Activated naive CD4-positive, alpha-beta T cell treated with anti-CD3 and anti-CD28 coated beads, Interleukin-2, amount 10 ng/mL, durations not matched to agents 7 days and 5 days (primary cell): ENCODE measurements at regions not wholly inside any gene's neighbourhood (a gene's known extent, or its start where the extent isn't known, plus 50 kb on each side); places are given as distances from the start of the nearest gene placed in this dataset.
"Not testable (repeated sequence)": the region's sequence is repeated elsewhere in the genome, so short reads cannot be mapped to it uniquely, and the experiment has no call there.

Experiments
- CTCF ChIA-PET: fragments of 350-600 bp; sonication (Branson Sonifier 250); formaldehyde crosslinking; loops from one replicate; lab custom pipeline; 2021; ENCODE audit warnings: antibody characterized with exemption; lab: Charles Lee
- DNase-seq: peaks from one replicate; pipeline ENCODE4 v3.0.0-alpha.2; 2020
- H3K27ac Mint-ChIP-seq: one replicate; pipeline ENCODE4 v1.8.0; 2021; ENCODE audit warnings: mild to moderate bottlenecking, moderate library complexity, mixed read lengths
- H3K27me3 Mint-ChIP-seq: one replicate; pipeline ENCODE4 v1.8.0; 2021; ENCODE audit warnings: mild to moderate bottlenecking, mixed read lengths
- H3K36me3 Mint-ChIP-seq: one replicate; pipeline ENCODE4 v1.8.0; 2021; ENCODE audit warnings: mixed read lengths
- H3K4me1 Mint-ChIP-seq: one replicate; pipeline ENCODE4 v1.8.0; 2021; ENCODE audit warnings: mixed read lengths
- H3K4me3 Mint-ChIP-seq: one replicate; pipeline ENCODE4 v1.8.0; 2021; ENCODE audit warnings: mild to moderate bottlenecking, moderate library complexity, mixed read lengths
- H3K9me3 Mint-ChIP-seq: one replicate; pipeline ENCODE4 v1.8.0; 2021; ENCODE audit warnings: mixed read lengths

DNA sequence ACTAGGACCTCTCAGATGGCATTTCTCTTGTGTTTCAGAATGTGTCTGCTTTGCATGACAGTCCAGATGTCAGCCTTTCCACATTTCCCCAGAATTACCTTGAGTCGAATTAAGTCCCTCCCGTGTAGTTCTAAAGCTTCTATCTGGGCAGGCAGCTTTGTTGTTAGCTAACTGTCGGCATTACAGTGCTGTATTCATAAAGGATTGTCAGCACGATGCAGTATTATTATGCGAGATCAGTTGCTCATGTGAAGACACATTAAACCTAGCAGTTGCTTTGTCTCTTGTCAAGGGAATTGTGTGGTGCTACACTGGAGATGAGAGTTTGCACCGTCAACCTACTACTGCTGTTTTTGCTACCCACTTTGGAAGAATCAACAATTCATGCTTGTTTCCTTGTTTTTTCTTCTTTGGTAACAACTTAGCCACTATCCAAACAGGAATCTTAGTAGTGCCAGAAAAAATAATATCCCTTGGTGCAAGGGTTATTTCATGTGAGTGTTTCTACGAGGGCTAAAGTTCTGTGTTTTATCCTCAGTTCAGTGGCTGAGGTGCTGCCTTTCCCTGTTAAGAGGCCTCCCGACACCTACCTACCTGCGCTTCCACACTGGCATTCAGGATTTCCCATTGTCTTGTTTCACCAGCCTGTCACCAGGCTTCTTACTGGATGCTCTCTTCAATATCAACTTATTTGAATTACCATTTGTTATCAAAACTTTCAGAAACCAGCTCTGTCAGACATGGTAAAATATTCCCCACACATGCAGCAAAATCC is 297.9 kb upstream of the G2E3 start:
- Mint-ChIP-seq H3K4me1 (no peaks in the 10 kb centered on the region), H3K9me3 (no peaks in the 10 kb centered on the region), H3K4me3 (no peak overlapping the region), H3K36me3 (no peaks in the 10 kb centered on the region), H3K27me3 (no peaks in the 10 kb centered on the region), H3K27ac (no peak overlapping the region)
- DNase-seq, result no peak
- CTCF ChIA-PET, result interaction anchor here (0.8 to 4.1 kb wide), 3 partner anchors 9 to 13 kb away, joined by 3 to 17 read pairs (median 8); no protein-coding TSS in a partner anchor

DNA sequence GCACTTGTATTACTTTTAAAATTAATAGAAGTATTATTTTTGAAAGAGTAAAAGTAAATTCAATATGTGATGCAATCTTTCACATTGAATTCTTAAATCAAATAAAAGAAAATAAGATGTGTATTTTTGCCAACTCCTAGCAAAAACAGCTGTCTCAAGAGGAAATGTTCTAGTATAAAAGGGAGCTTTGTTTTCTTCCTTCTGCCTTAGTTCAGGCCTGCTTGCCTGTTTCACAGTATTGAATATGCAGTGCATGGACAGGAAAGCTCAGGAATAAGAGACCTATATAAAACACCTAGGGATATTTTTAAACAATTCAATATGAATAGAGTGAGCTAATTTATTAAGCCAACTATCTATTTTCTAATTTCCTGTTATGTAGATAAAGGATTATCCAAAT is 294.8 kb upstream of the G2E3 start:
- no peaks in the 10 kb centered on the region for H3K9me3 Mint-ChIP-seq
- DNase-seq, result no peak
- no peaks in the 10 kb centered on the region for H3K36me3 Mint-ChIP-seq
- no peaks in the 10 kb centered on the region for H3K27me3 Mint-ChIP-seq
- CTCF ChIA-PET, result no interaction called here
- H3K4me3 Mint-ChIP-seq, result no peak overlapping the region
- H3K4me1 Mint-ChIP-seq, result no peaks in the 10 kb centered on the region
- no peak overlapping the region for H3K27ac Mint-ChIP-seq

DNA sequence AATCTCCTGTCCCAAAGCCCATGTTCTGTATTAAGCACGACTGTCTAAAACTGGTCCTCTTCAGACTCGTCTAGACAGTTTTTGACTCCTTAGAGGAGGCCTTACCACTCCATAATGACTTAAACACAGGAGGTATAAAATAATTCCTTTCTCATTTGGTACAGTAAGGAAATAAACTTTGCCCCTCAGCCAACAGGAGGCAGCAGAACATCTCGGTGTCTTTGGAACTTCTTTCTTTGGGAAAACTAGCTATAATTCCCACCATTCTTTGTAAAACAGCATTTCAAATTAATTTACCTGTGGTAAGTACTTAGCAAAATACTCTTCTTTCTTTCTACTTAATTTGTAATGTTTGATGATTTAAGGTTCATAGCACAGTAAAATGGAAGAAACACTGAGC is 292.7 kb upstream of the G2E3 start:
- H3K9me3 Mint-ChIP-seq, result no peaks in the 10 kb centered on the region
- H3K4me1 Mint-ChIP-seq, result no peaks in the 10 kb centered on the region
- H3K4me3 Mint-ChIP-seq, result no peak overlapping the region
- H3K27ac Mint-ChIP-seq, result no peak overlapping the region
- no peak for DNase-seq
- no peaks in the 10 kb centered on the region for H3K36me3 Mint-ChIP-seq
- CTCF ChIA-PET, result no interaction called here
- H3K27me3 Mint-ChIP-seq, result peaks cover 5% of the 10 kb centered on the region

DNA sequence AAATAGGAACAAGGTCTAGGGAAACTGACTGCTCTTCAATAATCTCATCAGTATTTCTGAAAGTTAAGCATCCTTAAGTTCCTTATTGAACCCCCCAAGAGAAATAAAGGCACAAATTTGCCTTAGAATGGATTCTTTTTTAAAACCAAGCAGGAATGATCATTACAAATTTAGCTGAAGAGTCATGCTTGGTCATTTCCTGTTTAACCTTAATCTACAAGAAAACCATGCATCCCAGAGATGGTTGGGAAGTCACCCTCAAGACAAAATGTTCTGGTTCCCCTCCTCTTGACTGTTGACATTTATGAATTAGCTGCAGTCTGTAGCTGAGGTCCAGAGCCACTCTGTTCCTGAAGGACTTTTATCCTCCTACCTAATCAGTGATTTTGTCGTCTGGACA is 291.8 kb upstream of the G2E3 start:
- Mint-ChIP-seq H3K4me3 (no peak overlapping the region), H3K27me3 (peaks cover 5% of the 10 kb centered on the region), H3K36me3 (no peaks in the 10 kb centered on the region), H3K9me3 (no peaks in the 10 kb centered on the region), H3K4me1 (no peaks in the 10 kb centered on the region), H3K27ac (no peak overlapping the region)
- DNase-seq, result no peak
- CTCF ChIA-PET, result no interaction called here

DNA sequence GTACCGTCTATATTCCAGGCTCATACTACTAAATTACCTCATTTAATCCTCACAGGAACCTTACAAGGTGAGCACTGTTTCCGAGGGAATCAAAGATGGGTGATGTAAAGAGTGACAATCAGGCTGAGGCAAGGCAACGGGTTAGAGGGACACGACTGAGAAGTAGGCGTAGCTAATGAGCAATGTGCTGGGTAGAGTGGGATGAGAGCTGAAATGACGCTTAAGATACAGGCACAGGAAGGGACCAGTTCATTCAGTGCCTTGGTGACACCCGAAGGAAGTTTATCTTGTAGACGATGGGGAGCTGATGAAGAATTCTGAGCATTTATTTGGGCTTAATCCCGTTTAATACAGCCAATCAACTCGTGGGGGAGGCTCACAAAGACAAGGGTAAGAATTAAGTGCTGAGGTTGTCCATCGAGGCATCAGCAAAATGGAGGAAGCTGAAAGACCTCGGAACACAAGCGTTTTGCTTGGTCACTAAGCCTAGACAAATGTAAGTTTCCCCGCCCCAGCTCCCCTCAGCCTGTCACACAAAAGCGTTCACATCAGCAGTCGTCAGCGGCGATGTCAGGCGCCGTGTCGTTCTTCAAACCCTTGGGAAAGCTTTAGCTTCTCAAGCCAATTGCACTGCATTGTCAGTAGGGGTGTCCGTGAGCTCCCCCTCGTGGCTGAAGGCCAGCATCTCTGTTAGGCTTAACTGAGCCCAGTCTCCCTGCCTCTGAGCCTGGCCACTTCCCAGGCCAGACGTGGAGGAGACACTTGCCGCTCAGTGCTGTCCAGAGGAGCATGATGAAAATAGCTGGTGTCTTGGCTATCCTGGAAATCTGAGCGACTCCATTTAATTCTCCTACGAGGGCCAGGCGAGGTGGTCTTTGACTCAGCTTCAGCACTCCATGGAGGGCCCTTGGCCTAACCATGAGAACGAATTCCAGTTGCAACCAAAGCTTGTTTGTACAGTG is 288.5 kb upstream of the G2E3 start:
- Mint-ChIP-seq H3K4me3 (no peak overlapping the region), H3K36me3 (no peaks in the 10 kb centered on the region), H3K27ac (no peak overlapping the region), H3K9me3 (no peaks in the 10 kb centered on the region), H3K27me3 (peaks cover 5% of the 10 kb centered on the region), H3K4me1 (no peaks in the 10 kb centered on the region)
- DNase-seq, result peak; percentile 72
- CTCF ChIA-PET, result interaction anchor here (0.6 to 2.8 kb wide), 14 partner anchors 8 to 1229 kb away, joined by 3 to 17 read pairs (median 4); no protein-coding TSS in a partner anchor

DNA sequence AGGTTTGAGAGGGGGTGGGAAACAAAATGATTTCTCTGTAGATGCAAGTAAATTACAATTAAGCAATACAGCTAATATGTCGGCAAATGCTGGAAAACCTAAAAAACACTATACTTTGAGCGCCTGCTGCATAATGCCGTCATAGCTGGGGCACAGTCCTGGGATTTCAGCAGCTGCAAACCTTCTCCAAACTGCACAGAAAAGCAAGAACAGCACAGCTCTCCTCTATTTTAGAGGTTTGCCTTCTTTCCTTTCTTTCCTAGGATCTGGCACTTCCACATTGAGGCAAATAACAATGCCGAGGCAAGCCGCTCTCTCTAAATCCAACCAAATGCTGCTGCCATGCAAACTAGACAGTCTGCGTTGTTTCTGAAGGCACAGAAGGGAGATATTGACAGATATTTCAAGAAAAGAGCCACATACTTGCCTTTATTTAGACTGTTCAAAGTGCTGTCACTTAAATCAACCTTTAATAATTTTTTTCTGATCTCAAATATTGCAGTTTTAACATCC is 287.1 kb upstream of the G2E3 start:
- peaks cover 5% of the 10 kb centered on the region for H3K27me3 Mint-ChIP-seq

DNA sequence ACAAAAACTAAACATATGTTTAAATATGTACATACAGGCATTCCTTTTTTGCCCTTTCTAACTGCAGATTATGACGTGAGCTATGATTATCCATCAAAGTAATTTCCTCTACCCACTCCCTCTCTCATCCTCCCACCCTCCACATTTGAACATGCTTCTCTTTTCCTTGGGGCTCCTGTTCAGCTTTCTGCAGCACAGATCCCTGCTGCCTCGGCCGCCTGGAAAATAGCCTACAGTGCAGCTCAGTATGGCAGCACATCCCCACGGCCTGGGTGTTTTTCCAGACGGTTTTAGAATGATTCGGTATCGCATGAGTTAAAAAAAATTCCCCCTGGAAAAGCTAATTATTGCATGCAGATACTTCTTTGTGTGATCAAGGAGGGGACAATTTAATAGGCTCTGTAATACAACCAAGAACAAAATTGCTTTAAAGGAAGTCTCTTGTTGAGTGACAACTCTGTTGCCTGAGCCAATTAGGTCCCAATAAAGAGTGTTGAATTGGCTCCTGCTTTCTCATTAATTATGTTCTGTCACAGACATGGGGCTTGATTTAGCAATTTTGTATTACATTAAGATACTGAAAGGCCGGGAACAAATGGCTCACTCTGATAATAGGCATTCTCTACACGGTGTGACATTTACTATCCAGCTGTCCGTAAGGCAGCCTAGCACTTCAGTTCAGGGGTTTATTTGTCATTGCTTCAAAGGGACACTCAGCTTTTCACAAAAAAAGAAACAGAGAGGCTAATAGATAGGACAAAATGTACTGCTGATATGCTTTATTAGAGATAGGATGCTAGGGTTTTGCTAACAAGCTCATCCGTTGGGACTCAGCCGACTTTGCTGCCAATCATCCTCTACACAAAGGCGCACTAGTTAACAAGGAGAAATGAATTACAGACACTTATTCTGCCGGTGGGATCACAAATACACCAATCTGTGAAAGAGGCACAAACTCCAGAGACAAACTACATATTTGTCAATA is 285.8 kb upstream of the G2E3 start:
- no peaks in the 10 kb centered on the region for H3K9me3 Mint-ChIP-seq
- H3K4me1 Mint-ChIP-seq, result no peaks in the 10 kb centered on the region
- CTCF ChIA-PET, result interaction anchor here (0.9 to 1.5 kb wide), 3 partner anchors 11 to 1522 kb away, joined by 3 to 4 read pairs (median 3); no protein-coding TSS in a partner anchor

More for the DNA sequence above, 287.1 kb upstream of the G2E3 start:
- CTCF ChIA-PET, result interaction anchor here (2.4 to 2.8 kb wide), 2 partner anchors 12 to 13 kb away, joined by 11 to 17 read pairs; no protein-coding TSS in a partner anchor
- H3K36me3 Mint-ChIP-seq, result no peaks in the 10 kb centered on the region
- DNase-seq, result no peak
- H3K4me3 Mint-ChIP-seq, result no peak overlapping the region
- no peaks in the 10 kb centered on the region for H3K4me1 Mint-ChIP-seq
- no peak overlapping the region for H3K27ac Mint-ChIP-seq
- H3K9me3 Mint-ChIP-seq, result no peaks in the 10 kb centered on the region

DNA sequence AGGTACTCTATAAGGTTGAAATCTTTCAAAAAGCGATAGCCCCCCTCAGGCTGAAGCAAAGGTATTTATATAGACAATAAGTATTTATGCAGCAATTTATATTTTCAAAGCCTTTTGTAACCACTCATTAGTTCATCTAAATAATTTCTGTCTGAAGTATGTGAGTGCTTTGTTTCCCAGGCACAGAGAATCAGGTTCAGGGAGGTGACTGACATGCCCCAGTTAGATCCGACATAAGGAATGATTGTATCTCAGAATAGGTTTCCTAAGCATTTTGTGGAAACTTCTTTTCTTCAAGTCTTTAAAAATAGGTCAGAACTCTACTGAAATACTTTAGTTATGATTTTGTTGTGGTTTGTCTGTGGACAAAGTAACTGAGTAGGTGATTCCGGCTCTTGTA is 283.4 kb upstream of the G2E3 start:
- peaks cover 3% of the 10 kb centered on the region for H3K27me3 Mint-ChIP-seq
- no peak overlapping the region for H3K4me3 Mint-ChIP-seq
- H3K4me1 Mint-ChIP-seq, result no peaks in the 10 kb centered on the region
- no peaks in the 10 kb centered on the region for H3K36me3 Mint-ChIP-seq
- no peaks in the 10 kb centered on the region for H3K9me3 Mint-ChIP-seq
- no peak overlapping the region for H3K27ac Mint-ChIP-seq
- CTCF ChIA-PET, result no interaction called here
- DNase-seq, result no peak

More for the DNA sequence above, 285.8 kb upstream of the G2E3 start:
- DNase-seq, result no peak
- no peaks in the 10 kb centered on the region for H3K36me3 Mint-ChIP-seq
- no peak overlapping the region for H3K27ac Mint-ChIP-seq
- no peak overlapping the region for H3K4me3 Mint-ChIP-seq
- H3K27me3 Mint-ChIP-seq, result peaks cover 5% of the 10 kb centered on the region

DNA sequence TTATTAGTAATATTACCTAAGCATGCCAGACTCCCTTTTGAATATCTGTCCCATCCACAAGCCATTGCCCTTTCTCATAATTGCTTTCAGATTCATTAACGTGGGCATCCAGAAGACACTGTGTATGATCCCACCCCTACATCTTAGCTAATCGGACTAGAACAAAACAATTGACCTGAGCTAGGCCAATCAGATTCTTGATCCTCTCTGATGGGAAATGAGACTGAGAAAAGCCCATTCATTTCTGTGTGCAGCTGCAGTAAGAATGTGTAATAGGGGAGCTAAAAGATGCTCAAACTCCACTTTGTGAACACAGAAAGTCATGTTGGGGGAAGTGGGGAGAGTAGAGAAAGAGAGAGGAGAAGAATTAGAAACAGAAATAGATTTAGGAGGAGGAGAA is 281.7 kb upstream of the G2E3 start:
- CTCF ChIA-PET, result interaction anchor here (1.2 kb wide), 1 partner anchor 8 kb away, joined by 3 read pairs; no protein-coding TSS in a partner anchor

DNA sequence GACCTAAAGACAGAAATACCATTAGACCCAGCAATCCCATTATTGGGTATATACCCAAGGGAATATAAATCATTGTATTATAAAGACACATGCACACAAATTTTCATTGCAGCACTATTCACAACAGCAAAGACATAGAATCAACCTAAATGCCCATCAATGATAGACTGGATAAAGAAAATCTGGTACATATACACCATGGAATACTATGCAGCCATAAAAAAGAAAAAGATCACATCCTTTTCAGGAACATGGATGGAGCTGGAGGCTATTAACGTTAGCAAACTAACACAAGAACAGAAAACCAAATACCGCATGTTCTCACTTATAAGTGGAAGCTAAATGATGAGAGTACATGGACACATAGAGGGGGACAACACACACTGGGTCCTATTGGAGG is 280.1 kb upstream of the G2E3 start:
- H3K27me3 Mint-ChIP-seq, H3K4me1 Mint-ChIP-seq, CTCF ChIA-PET, DNase-seq, H3K4me3 Mint-ChIP-seq, H3K27ac Mint-ChIP-seq, H3K36me3 Mint-ChIP-seq, H3K9me3 Mint-ChIP-seq: not testable (repeated sequence)

More for the DNA sequence above, 281.7 kb upstream of the G2E3 start:
- Mint-ChIP-seq H3K36me3 (no peaks in the 10 kb centered on the region), H3K27ac (no peak overlapping the region), H3K4me1 (no peaks in the 10 kb centered on the region), H3K4me3 (no peak overlapping the region), H3K9me3 (no peaks in the 10 kb centered on the region), H3K27me3 (no peaks in the 10 kb centered on the region)
- DNase-seq, result no peak

DNA sequence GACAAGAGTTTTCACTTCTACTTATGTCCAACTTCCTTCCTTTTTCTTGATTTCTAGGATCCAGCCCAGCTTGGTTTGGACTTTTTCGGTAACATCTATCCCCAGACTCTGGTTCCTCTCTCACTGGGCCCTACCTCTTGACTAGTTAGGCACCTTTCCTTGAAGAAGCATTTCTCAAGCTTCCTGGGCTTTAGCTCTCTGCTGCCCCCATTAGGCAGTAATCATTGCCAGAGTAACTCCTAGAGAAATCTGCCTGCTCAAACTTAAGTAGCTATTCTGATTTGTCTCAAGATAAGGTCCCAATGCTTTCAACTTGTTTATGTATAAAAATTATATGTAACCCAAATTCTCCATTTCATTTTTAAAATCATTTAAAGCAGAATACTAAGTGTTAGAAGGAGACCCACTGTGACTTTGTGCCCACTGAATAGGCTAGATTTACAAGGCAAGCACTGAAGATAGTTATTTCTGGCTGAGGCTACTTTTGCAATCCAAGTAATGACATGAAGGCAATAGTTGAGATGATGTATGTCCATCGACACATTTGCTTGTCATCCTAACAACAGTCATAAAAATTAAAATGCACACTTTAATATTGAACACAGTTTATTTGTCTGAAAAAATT is 275.0 kb upstream of the G2E3 start:
- CTCF ChIA-PET, result interaction anchor here (0.5 to 1.9 kb wide), 5 partner anchors 9 to 321 kb away, joined by 3 to 11 read pairs (median 4); no protein-coding TSS in a partner anchor
- DNase-seq, result no peak
- Mint-ChIP-seq H3K36me3 (no peaks in the 10 kb centered on the region), H3K9me3 (no peaks in the 10 kb centered on the region), H3K27ac (no peak overlapping the region), H3K4me1 (no peaks in the 10 kb centered on the region), H3K4me3 (no peak overlapping the region), H3K27me3 (no peaks in the 10 kb centered on the region)

DNA sequence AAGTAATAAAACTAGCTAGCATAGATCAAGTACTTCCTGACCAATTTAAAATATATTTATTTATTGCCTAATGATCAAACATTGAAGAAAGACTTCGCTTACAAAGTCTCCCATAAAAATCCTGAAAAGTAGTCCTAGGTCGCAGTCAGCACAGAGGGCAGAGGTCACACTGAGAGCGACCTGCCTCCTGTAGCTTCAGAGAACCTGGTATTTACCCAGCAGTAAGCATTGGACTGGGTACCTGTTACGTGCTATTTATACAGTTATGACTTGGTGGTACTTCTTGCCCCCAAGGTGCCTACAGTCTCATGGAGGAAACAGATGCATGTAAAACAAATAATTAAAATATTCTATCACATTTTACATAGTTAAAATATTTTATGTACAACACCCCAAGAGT is 274.1 kb upstream of the G2E3 start:
- H3K9me3 Mint-ChIP-seq, result no peaks in the 10 kb centered on the region
- CTCF ChIA-PET, result interaction anchor here (1.2 to 1.9 kb wide), 3 partner anchors 8 to 26 kb away, joined by 3 to 11 read pairs (median 4); no protein-coding TSS in a partner anchor
- H3K4me1 Mint-ChIP-seq, result no peaks in the 10 kb centered on the region
- DNase-seq, result no peak
- H3K27ac Mint-ChIP-seq, result no peak overlapping the region
- H3K27me3 Mint-ChIP-seq, result no peaks in the 10 kb centered on the region
- no peak overlapping the region for H3K4me3 Mint-ChIP-seq
- H3K36me3 Mint-ChIP-seq, result no peaks in the 10 kb centered on the region
